HG02642 (cell line): ENCODE measurements at regions not wholly inside any gene's neighbourhood (a gene's known extent, or its start where the extent isn't known, plus 50 kb on each side); places are given as distances from the start of the nearest gene placed in this dataset.

Source experiments
- ATAC-seq: cut with Tn5 transposase; IDR thresholded peaks from one replicate; pipeline ENCODE4 v1.9.1; 2021; ENCODE audit warnings: mild to moderate bottlenecking; ENCODE audit not compliant: unreplicated experiment, poor library complexity

DNA sequence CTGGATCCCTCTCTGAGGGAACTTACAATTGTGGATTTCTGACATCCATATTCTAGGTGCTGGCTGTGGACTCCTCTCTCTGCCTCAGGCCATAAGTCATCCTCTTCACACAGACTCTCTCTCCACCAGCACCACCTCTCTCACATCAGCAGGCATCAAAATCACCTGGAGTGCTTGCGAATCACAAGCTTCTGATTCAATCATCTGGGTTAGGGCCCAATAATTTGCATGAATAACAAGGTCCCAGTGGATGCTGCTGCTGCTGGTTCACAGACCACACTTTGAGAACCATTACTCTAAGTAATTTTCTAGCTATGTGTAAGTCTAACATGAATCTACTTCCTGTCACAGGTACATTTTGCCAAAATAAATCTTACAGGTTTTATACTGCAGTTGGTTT is 214.9 kb downstream of the DSEL start:
- ATAC-seq: no peak

DNA sequence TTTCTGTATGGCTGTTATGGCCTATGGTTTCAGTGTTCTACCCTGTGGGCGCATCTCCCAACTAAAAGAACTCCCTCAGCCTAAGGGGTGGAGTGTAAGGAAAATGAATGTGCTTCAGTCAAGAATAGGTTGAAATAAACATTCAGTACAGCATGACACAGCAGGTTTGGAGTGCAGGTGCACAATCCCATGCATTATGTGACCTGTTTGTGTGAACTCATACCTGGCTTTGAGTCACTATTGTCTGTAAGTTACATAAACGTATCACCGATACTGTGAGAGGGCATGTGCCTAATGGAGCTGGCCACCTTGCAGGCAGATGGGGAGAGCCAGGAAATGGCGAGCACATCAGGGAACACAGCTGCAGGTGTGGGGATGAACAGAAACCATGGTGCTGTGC is 216.0 kb downstream of the DSEL start:
- no peak for ATAC-seq

DNA sequence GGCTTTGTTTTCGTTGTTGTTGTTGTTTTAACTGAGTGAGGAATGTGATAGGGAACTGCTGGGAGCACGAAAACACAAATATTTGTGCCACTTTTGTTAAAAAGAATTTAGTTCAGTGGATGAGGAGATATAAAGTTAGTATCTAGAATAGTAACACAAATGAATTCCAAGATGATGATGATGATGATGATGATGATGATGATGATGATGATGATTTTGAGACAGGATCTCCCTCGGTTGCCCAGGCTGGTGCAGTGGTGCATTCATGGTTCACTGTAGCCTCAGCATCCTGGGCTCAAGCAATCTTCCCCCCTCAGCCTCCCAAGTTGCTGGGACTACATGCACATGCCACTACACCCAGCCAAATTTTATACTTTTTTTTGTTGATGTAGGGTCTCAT is 223.7 kb downstream of the DSEL start:
- ATAC-seq: no peak

DNA sequence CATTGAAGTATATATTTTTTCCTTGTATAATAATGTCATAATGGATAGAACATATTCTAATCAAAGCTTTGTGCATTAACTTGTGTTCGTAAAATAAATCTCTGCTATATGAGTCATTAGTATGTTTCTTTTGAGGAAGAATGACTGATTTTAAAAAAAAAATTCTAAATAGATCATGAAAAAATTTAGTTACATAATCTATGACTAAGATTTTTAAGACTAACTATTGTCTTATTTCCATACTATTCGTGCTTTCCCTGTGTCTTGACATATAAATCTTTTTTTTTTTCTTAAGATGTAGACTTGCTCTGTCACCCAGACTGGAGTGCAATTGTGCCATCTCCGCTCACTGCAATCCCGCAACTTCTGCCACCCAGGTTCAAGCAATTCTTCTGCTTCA is 226.1 kb downstream of the DSEL start:
- no peak for ATAC-seq

DNA sequence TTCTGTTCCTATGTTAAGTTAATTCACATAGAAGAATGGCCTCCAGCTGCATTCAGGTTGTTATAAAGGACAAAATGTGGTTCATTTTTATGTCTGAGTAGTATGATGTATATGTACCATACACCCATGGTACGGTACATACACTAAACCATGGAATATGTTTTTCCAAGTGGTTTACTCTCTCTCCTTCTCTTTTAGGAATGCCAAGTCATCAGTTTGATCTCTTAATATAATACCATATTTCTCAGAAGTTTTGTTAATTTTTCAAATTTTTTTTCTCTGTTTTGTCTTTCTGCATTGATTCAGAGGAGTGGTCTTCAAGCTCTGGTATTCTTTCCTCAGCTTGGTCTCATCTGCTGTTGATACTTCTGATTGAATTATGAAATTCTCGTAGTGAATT is 230.9 kb downstream of the DSEL start:
- no peak for ATAC-seq

DNA sequence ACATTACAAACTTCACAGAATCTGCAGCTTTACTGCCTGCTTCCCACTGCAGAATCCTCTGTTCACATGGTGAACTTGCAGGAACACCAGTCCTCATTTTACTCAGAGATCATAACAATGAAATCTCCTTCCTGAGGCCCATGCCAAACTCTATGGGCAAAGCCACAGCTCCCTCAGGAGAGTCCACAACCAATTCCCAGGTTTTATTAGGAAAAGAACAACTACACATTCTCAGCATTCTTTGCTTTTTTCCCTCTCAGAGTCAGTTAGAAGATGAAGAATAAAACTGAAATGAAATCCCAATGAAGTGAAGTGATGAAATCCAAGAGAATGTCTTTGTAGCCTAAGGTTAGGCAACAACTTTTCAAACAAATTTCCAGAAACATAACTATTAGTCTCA is 233.7 kb downstream of the DSEL start:
- no peak for ATAC-seq

DNA sequence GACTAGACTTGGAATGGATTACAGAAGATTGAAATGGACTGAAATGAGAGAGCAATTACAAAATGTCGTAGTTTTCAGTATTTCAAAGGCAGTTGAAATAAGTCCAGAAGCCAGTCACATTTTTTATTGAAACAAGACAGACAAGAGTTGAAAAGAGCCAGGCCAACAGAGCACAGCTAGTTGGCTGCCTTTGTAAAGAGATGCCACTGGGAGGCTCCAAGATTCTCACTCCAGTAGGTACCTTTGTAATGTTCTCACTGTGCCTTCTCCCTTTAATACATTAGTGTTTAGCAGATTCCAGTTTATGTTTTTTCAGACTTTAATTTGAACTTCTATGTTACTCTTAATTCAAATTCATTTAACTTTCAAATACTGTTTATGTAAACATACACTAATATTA is 234.8 kb downstream of the DSEL start:
- ATAC-seq: no peak

DNA sequence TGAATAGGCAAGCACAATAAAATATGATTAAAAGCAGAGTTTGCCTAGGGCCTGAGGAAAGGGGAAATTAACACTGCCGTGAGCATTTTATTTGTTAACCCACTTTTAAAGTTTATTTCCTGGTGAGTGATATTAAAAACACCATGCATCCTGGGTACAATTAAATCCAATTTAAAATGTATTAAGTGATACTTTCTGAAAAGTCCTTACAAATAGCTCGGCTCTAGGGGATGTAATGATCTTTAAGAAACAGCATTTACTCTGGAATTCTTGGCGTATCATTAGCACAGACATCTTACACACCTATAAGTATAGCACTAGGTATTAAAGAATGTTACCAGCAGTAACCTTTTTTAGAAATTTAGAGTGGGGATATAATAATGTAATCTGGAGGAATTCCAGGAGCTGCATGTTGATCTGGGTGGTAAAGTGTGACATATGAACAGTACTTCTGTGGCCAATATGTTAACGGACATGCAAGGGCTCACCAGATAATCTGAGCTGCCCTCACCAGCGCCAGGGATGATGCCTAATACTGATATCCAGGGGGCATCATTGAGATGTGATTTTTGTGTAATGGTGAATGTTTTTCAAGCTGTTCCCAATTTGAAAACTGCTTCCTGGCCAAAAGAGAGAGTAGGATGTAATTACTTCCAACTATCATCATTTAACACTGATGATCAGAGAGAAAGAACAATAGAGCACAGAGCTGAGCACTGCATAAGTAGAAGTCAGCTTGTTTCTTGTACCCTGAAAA is 235.9 kb downstream of the DSEL start:
- ATAC-seq: no peak

DNA sequence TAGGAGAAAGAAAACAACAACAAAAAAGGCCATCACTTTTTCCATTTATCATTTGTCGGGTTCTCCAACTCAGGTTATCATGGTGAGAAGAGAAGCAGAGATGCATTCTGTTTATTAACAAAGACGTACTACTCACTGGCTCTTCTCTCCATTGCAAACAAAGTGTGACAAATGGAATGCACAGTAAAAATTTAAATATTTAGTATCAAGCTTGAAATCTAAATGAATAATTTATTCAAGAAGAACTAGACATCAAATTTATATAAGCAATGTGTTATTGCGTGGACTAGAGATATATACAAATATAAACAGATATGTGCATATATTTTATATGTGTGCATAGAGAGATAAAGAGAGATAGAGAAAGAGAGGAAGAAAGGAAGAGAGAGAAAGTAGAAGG is 236.5 kb downstream of the DSEL start:
- ATAC-seq: no peak

DNA sequence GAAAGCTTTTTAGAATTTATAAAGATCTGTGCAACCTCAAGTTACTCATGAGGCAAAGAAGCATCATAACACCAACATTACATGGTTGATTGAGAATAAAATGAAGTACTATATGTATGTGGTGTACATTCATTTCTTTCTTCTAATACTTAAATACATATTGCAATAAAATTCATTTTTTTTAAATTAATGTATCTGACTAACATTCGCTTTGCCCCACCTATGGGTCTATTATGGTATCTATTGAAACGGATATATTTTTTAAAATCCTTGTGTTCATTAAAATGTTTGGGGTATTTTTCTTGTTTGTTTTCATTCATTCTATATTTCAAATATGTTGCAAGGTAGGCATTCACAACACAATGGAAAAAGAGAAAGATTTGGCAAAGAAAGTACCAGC is 237.5 kb downstream of the DSEL start:
- ATAC-seq: no peak

DNA sequence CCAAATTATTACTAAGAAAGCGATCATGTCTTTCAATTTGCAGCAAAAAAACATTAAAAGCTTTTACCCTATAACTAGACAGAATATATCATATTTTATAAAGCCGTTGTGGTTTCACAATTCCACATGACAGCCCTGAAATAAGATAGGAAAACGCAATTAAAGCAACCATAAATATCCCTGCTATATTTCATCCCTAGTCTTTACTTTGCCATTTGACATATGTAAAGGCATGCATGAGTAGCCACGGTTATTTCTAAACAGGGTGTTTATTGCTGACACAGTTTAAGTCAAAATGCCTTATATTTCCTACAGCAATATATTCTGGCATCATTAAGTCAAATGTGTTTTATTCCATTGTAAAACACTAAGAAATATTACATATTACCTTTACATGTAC is 239.9 kb downstream of the DSEL start:
- ATAC-seq: no peak

DNA sequence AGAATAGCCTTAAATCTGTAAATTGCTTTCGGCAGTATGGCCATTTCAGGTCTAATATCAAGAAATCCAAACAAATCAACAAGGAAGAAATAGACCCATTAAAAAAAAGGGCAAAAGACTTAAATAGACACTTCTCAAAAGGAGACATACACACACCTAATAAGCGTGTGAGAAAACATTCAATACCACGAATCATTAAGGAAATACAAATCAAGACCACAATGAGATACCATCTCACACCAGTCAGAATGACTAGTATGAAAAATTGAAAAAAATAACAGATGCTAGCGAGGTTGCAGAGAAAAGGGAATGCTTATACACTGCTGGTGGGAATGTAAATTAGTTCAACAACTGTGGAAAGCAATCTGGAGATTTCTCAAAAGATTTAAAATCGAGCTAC is 243.2 kb downstream of the DSEL start:
- no peak for ATAC-seq

DNA sequence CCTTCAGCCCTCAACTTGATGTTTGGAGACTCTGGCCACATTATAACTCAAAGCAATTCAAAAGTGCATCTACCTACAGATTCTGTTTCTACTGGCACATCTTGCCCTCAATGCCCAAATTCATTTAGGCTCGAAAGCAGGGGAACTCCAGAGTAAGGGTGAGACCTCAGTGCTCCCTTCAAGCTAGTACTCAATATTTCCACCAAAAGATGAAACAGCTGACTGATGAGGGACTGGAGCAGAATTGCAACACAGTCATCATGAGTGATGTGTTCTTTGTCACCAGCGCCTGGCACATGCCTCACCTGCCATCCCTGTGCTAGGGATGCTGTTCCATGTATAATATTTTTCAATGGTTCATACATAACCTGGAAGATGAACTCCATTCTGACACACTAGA is 247.3 kb downstream of the DSEL start:
- no peak for ATAC-seq

DNA sequence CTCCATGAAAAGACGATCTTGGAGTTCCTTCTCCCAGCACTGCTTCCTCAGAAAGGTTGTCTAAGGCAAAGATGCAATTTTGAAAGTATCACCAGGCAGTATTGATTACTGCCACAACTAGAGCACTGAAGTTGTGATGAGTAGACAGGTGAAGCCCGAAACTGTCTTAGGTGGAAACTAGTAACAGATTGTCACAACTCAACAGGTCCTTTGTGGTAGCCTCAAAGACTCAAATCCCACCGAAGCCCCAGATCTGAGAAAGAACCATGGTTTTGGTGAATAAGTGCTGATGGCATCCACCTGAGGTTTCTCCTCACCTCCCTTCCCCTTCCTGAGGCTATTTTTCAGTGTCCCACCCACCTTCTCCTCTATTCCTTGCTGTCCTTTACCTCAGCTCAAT is 248.0 kb downstream of the DSEL start:
- no peak for ATAC-seq

DNA sequence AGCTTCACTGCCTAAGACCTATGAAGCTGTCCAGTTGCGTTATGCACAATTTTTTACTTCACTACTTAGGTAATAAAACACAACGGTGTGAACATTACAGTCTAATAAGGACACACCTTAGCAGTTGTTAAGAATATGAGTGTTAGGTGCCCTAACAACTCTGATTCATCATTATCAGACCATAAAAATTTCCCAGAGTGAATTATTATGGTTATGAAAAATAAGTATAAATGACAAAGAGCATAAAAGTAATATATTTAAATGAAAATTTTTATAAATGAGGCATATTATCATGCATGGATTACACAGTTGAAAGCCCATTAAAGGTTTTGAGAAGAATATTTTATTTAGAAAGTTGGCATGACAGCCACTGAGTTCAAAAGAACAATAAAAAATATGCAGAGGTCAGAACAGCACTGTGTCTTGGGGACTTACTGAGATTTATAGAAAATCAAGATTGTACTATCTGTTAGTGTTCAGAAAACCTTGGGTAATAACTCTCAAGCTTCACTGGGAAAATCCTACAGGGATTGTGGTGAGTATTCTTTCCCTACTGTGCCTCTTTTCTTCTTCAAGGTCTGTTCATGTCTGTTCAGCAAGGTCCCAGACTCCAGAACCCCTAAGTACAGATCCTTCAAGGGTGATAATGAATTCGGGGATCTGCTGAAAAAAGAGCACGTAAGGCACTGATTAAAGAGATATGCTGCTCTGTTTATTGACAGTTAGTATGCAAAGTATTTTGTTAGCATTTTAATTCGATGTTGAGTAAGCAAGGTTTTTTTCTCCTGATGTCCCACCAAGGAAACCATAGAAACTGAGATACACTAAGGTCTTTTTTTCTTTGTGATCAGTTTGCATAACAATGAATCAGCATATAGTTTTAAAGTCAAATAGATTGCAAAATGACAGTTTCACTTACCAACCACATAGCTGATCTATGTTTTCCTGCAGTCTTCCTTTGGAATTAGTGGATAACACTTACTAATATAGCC is 250.0 kb downstream of the DSEL start:
- no peak for ATAC-seq

DNA sequence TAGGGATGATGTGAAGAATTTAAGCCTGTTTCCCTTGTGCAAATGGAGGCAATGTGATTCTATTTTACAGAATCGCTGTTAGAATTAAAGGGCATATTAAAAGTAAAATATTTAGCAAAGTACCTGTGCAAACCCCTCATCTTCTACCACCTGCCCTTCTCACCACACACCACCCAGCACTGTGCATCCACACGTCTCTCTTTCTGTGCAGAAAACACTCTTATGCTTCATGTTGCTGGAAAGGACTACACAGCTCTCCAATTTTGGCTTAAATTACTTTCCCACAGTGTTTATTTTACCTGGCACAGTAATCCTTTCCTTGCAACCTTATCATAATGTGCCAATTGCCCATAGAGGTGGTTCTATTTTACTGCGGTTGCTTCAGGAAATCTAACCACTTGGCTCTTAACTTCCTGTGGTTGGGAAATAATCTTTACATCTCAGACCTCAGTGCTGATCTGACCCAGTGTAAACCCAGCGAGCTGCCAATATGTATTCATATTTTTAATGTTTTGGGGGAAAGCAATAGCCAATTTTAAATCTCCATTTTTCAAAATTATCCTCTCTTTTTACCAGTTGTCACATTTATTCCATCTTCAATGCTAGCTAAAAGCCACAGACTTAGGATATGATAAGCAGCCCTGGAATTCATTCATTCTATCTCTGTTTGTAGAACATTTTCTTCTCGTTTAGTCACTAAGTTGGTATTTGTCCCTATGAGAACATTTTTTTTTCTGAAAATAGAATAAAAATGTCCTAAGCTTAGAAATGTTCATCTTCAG is 250.9 kb downstream of the DSEL start:
- ATAC-seq: no peak

DNA sequence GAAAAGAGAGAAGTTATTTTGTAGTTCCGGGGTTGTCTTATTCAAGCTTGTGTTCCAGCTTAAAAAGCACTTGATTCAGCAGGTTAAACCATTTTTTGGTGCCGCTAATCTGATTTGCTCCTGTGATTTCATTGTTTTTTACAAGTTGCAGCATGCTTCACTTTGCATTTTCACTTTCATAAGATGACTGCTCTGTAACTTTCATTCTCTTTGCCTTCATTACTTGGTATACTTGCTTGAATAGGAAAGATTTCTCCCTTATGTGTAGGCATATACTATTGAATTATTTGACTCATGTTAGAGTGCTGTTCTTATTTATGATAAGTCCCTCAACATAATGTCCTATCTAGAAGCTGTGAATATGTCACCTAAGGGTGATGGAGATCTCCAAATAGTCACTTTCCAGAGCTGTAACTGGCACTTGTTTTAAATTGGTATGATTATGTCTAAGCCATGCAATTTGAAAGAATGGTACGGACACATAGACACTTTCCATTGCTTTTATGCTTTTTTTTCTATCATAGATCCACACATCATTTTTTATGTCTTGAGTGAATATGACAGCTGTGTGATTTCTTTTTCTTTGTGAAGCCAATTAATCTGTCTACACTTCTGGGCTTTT is 254.5 kb downstream of the DSEL start:
- no peak for ATAC-seq

DNA sequence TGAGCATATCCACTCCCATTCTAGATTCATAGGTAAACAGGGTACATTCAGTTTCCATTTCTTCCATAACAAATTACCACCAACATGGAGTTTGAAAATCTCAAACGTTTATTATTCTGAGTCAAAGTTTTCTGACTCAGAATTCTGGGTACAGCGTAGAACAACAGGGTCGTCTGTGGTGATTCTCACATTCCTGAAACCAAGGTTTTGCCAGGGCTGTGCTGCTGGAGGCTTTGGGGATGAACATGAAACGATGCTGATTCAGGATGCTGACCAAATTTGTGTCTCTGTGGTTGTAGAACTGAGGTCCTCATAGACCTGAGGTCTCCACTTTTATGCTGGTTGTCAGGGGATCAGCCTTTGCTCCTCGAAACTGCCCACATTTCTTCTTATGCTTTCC is 255.7 kb downstream of the DSEL start:
- no peak for ATAC-seq

DNA sequence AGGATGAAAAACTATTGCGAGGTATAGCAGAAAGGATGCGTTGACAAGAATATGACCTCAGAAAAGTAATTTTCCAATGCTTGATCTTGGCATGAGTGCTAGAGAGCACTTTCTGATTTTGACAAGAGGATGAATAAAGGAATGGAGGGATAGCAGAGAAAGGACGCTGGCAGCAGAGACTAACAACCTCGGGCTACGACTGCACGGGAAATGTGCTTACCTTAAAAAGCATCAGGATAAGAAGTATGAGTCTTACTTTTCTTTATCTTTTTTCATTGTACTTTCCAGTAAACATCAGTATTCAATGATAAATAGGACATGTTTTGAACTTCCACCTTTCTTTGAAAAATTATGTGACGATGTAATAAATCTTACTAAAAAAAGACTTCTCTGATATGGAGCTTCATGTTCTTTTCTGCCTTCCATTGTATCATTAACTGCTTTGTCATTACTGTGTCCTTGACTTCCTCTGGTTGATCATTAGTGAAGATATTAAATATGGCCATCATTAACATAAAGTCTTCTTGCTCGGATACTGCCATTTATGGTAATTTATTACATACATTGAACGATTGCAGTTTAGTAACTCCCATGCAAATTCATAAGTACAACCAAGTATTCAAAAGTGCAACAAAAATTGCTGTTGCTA is 265.6 kb downstream of the DSEL start:
- ATAC-seq: no peak
